NCI-H460 (cell line): ENCODE measurements at regions not wholly inside any gene's neighbourhood (a gene's known extent, or its start where the extent isn't known, plus 50 kb on each side); places are given as distances from the start of the nearest gene placed in this dataset.
"Not testable (repeated sequence)": the region's sequence is repeated elsewhere in the genome, so short reads cannot be mapped to it uniquely, and the experiment has no call there.

Experiments used
- DNase-seq: peaks from one replicate; pipeline ENCODE4 v3.0.0-alpha.2; 2016; ENCODE audit warnings: low read depth; ENCODE audit errors: extremely low read depth

DNA sequence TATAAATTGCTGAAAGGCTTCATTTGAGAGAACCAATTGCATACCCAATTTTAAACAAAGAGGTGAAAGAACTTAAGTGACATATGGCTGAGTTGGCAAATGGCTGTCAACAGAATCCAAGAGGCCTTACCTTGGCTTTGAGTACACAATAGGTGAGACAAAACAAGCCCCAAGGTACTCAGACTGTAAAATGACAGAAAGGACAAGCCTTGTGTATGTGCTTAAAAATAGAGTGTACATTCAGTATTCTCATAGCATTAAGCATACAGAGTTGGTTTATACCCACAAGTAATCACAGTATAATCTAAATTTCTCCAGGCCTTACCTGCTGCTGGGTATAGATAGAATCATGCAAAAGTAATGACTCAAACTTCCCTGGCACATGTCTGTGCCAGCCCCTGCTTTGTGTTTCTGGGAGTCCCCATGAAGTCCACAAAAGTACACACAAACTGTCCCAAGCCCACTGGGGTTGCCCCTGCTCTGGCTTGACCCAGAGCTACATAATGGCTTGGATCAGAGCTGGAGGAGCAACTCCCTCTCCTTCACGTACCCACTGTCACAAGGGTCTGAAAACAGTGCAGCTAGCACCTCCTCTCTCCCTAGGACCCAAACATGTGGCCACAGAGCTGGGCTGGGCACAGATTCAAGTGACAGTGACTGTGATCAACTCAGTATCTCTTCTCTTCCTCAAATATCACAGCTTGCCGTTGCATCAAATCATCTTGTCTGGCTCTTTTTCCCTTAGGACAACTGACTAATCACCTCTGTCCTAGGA lies 250.8 kb downstream of the ENC1 start:
- no peak for DNase-seq

- not testable (repeated sequence) for DNase-seq
Observed at GRCh38 chr5:74388411-74388810, 252.1 kb downstream of the ENC1 start.

DNA sequence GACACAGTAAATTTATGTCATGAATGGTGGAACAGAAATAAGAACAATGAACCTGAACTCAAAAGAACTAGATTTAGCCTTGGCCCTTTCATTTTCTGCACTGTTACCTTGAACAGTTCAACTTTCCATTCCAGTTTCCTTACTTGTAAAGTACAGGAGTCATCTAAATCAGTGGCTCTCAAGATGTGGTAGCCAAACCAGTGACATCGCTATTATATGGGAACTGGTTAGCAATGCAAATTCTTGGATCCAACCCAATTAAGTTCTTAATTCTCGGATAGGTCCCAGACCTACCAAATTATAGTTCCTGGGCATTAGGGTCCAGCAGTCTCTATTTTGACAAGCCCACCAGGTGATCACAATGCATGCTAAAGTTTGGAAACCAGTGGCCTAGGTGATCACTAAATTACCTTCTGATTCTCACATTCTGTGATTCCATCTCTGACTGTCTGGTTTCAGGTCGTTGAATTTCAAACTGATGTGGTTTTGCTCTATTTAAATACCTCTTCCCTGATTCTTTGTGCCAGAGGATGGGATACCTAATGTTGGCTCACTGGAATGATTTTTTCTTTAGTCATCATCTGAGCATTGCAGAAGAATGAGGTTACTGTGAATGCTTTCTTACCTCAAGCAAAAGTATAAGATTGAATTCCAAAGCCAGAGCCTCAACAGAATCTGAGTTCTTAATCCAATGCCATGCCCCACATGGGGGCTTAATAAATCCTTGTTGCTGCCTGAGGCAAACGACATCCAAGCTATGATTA lies 253.8 kb downstream of the ENC1 start:
- no peak for DNase-seq

- no peak for DNase-seq
Observed at GRCh38 chr5:74384851-74385250, 255.7 kb downstream of the ENC1 start.

GRCh38 chr5:74382987-74383593 lies 257.4 kb downstream of the ENC1 start:
- peak; percentile 61 for DNase-seq

DNA sequence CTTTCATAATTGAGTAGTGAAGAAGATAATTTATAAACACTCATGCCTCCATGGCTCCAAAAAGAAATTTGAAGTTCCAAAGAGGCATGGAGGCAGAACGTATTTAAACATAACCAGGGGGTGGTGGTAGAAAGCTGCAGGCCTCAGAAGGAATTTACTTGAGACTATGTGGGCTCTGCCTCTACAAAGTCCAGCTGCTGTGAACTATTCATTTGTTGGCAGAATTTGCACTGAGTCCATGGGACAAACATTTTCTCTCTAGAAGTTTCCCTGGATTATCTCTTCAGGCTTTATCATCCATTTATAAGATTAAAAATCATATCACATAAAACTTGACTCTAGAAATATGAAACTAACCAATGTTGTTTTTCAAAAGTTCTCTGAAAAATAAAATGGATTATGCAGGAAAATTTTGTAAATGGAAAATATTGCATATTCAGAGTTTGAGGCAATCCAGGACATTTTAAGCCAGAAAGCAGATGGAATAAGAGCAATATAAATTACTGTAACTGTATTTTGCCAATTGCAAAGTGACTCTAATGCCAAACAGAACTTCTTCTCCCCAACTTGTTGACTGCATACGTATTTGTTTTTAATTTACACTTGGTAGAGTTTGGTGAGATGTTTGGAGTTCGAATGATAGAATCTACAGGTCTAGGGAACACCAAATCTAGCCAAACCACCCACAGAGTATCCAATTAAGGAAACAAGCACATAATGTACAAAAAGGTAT lies 258.2 kb downstream of the ENC1 start:
- no peak for DNase-seq

- DNase-seq = no peak
Observed at GRCh38 chr5:74380193-74380592, 260.3 kb downstream of the ENC1 start.

DNA sequence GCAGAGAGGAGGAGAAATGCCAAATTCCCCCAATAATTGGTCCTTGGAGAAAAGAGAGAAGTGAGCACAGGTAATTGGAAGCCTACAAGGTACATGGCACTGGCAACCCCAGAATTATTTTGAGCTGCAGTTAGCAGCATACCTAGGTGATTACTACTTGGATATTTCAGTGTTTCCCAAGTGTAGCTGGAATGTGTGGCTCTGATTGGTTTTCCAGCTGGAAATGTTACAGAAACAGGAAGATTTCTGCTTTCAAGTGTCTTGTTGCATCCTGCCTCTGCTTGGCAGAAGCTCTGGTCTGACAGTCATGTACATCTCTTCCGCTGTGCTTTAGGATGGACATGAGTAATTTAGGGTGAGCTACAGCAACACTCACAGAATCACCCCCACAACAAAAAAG lies 262.1 kb downstream of the ENC1 start:
- DNase-seq = no peak

DNA sequence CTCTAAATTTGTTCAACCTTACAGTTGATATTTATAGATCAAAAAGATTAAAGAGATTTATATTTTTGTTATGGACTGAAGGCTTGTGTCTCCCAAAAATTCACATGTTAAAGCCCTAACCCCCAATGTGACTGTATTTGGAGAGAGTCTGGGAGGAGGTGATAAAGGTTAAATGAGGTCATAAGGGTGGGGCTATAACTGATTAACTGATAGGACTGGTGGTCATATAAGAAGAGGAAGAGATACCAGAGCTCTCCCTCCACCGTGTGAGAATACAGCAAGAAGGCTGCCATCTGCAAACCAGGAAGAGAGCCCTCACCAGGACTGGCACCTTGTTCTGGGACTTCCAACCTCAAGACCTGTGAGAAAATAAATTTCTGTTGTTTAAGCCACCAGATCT lies 264.3 kb downstream of the ENC1 start:
- DNase-seq = no peak

GRCh38 chr5:74375271-74375670 lies 265.3 kb downstream of the ENC1 start:
- DNase-seq = no peak

GRCh38 chr5:74374656-74375055 lies 265.9 kb downstream of the ENC1 start:
- no peak for DNase-seq

GRCh38 chr5:74373076-74373475 lies 267.5 kb downstream of the ENC1 start:
- no peak for DNase-seq

GRCh38 chr5:74372502-74373064 lies 267.9 kb downstream of the ENC1 start:
- DNase-seq = no peak

DNA sequence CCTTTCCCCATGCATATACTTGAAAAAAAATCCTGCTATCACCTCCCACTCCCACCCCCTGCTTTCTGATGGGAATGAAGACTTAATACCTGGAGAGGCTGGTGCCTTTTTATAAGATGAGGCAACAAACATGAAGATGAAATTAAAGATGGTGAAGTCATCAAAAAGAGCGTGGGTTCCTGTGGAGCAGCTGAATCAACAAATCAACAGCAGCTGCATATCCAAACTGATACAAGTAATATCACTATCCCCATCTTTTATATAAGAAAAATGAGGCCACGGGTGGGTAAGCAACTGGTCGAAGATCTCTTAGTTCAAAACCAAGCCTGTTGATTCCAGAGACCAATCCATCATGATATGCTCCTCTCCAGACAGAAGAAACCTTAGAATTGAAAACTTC lies 268.5 kb downstream of the ENC1 start:
- no peak for DNase-seq

DNA sequence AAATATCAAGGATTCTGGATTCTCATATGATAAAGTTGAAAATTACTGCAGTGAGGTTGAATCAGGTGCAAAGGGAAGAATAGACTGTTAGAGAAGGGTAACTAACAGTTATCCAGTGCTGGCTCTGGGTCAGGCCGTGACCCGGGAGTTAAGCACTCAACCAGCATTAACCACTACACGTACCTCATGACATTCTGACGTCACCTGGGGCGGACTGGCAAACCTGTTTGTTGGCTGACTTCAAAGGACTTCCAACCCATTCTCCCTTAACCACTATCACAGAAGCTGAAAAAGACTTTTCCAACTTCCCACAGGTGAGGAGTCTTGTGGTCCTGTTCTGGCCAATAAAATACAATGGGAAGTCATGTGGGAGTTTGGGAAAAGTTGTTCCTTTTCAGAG lies 268.9 kb downstream of the ENC1 start:
- no peak for DNase-seq

GRCh38 chr5:74370168-74370567 lies 270.4 kb downstream of the ENC1 start:
- no peak for DNase-seq

GRCh38 chr5:74369173-74369572 lies 271.4 kb downstream of the ENC1 start:
- no peak for DNase-seq

DNA sequence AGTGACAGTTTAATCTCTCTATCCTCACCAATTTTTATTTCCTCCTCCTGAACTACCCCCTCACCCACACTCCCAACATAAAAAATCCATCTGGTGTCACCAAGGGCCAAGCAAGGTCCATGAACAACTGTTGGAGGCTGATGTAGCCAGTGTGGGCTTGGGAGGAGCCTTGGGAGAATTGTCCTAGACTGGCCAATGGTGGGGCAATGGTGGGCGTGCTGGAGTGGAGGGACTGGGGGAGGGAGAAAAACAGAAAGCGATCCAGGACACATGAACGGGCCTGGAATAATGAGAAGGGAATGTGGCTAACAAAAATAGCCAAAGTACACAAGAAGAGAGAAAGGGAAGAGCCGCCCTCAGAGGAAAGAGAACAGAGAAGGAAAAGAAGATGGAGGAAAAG lies 272.6 kb downstream of the ENC1 start:
- DNase-seq = no peak

DNA sequence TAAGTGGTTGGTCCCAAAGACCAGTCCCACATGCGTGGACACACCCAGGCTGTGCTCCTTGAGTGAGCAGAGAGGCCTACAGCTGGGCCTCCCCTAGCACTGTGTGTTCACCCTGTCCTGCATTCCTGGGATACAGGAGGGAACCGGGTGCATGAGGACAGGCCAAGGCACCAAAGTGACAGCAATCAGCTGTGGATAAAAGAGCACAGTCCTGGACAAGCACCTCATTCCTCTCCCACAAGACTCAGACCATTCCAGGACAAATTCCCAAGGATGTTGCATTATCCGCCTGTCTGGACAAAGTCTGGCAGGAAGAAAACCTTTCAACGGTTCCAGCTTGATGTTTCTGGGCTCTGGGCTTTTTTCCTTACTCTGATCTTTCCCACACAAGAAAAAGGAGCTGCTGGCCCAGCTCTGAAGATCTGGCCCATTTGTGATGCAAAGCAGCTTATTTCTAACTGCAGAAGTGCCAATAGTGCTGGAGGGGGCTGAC lies 273.2 kb downstream of the ENC1 start:
- no peak for DNase-seq

DNA sequence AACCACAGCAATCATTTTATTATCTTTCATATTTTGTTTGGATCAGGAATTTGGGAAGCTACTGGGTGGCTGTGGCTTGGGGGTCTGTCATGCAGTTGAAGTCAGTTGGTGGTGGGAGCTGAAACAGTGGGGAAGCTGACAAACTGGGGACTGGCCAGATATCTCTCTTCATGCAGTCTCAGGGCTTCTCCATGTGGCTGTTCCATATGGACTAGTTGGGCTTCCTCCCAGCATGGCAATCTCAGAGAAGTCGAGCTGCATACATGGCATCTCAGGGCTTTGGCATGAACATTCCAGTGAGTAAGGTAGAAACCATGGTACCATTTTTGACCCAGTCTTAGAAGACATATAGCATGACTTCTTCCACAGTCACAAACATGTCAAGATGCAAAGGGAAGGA lies 274.8 kb downstream of the ENC1 start:
- no peak for DNase-seq

- DNase-seq = no peak
Observed at GRCh38 chr5:74364507-74364906, 276.0 kb downstream of the ENC1 start.
